ENCODE measurements at regions not wholly inside any gene's neighbourhood (a gene's known extent, or its start where the extent isn't known, plus 50 kb on each side); places are given as distances from the start of the nearest gene placed in this dataset.

DNA sequence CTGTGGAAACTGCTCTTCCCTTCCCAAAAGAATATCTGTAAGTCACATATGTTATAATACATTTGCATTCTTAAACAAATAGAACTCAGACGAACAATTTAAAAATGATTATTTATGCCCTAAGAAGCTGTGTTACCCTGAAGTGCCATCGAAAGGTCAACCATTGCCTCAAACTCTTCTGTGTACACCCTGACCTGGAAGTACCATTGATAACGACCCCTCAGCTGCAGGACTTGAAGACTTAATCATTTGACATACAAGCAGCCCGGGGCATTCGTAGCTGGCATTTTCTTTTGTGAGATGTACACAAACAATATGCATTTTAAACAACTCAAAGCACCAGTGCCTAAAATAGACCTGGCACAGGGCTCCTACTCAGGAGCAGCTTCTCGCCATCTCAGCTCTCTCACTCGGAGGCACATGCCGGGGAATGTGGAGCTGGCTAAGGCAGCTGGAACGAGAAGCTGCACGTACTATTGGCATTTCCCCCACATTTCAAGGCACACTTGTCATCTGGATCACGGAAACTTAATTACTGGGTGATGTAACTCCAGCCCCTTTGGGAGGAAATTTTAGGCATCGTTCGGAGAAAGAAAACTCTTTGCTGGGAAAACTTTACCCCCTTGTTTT lies 170.0 kb upstream of the GALNT5 start:
- H3K4me3 ChIP-seq (ENCODE audit: insufficient read depth in 1 of 2, low read depth in 1 of 2, low read length in 2 of 2) = no peak overlapping the region
- no peak overlapping the region for H2BK12ac ChIP-seq (ENCODE audit: low read length in 2 of 2)
- no peak overlapping the region for H3K18ac ChIP-seq (ENCODE audit: low read depth in 1 of 2, low read length in 2 of 2)
- H4K91ac ChIP-seq (ENCODE audit: low read length) = no peak overlapping the region
- no peak overlapping the region for H3K14ac ChIP-seq (ENCODE audit: low read length in 2 of 2)
- no peak overlapping the region for H2AFZ ChIP-seq (ENCODE audit: low read depth, low read length)
- H3K23ac ChIP-seq (ENCODE audit: low read length in 2 of 2) = no peak overlapping the region
- H2BK15ac ChIP-seq (ENCODE audit: low read depth, poor library complexity, severe bottlenecking) = no peak overlapping the region
- H3K4me2 ChIP-seq (ENCODE audit: low read length, poor library complexity, severe bottlenecking) = no peak overlapping the region
- H3K27me3 ChIP-seq (ENCODE audit: control insufficient read depth in 1 of 2, insufficient read depth in 1 of 2, low read length in 2 of 2) = no peaks in the 10 kb centered on the region
- no peak for DNase-seq
- no peaks in the 10 kb centered on the region for H3K9me3 ChIP-seq (ENCODE audit: control insufficient read depth, low read length)
- no peak overlapping the region for H2BK120ac ChIP-seq (ENCODE audit: low read depth, low read length)
- no peak overlapping the region for H2AK5ac ChIP-seq (ENCODE audit: low read length, severe bottlenecking)
- peak overlapping the region; percentile 72 for H3K9ac ChIP-seq (ENCODE audit: low read length)
- H4K8ac ChIP-seq (ENCODE audit: low read length) = no peak overlapping the region
- no peak overlapping the region for H2BK5ac ChIP-seq (ENCODE audit: low read depth, low read length, poor library complexity, severe bottlenecking)
- H3K27ac ChIP-seq (ENCODE audit: low read length, poor library complexity, severe bottlenecking) = no peak overlapping the region
- no peaks in the 10 kb centered on the region for H3K79me1 ChIP-seq (replicated peaks; ENCODE audit: low read length, poor library complexity, severe bottlenecking)
- no peaks in the 10 kb centered on the region for H3K4me1 ChIP-seq (ENCODE audit: control insufficient read depth, insufficient read depth, low read depth, low read length)
- no peaks in the 10 kb centered on the region for H3K36me3 ChIP-seq (ENCODE audit: control insufficient read depth in 1 of 2, insufficient read depth in 2 of 2, low read depth in 1 of 2, low read length in 2 of 2)
- WGBS = 83% methylated on average over 13 of the region's 13 CpGs
- no peak overlapping the region for H3K4ac ChIP-seq (ENCODE audit: low read depth in 1 of 2, low read length in 2 of 2)

DNA sequence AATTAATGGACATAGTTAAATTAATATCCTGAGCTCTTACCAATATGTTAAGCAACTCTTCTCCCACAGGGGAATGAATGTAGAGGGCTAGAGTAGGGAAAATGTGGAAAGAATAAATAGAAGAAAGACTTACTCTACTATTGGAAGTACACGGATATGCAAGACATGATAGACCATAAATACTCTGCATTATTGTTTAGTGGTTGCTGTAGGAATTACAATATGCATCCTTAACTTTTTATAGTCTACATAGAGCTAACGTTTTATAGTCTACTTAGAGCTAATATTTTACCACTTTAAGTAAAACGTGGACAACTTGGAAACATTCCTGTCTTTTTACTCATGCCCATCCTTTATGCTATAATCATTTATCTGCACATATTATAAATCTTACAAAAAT lies 163.8 kb upstream of the GALNT5 start:
- Histone ChIP-seq H3K36me3 (ENCODE audit: control insufficient read depth in 1 of 2, insufficient read depth in 2 of 2, low read depth in 1 of 2, low read length in 2 of 2) (no peaks in the 10 kb centered on the region), H3K9me3 (ENCODE audit: control insufficient read depth, low read length) (no peaks in the 10 kb centered on the region), H2BK15ac (ENCODE audit: low read depth, poor library complexity, severe bottlenecking) (no peak overlapping the region), H2BK12ac (ENCODE audit: low read length in 2 of 2) (no peak overlapping the region), H4K91ac (ENCODE audit: low read length) (no peak overlapping the region), H2BK120ac (ENCODE audit: low read depth, low read length) (no peak overlapping the region), H3K27ac (ENCODE audit: low read length, poor library complexity, severe bottlenecking) (no peak overlapping the region), H3K18ac (ENCODE audit: low read depth in 1 of 2, low read length in 2 of 2) (no peak overlapping the region), H2AFZ (ENCODE audit: low read depth, low read length) (no peak overlapping the region), H2AK5ac (ENCODE audit: low read length, severe bottlenecking) (no peak overlapping the region), H3K23ac (ENCODE audit: low read length in 2 of 2) (no peak overlapping the region), H3K27me3 (ENCODE audit: control insufficient read depth in 1 of 2, insufficient read depth in 1 of 2, low read length in 2 of 2) (no peaks in the 10 kb centered on the region), H3K4ac (ENCODE audit: low read depth in 1 of 2, low read length in 2 of 2) (no peak overlapping the region), H3K79me1 (replicated peaks; ENCODE audit: low read length, poor library complexity, severe bottlenecking) (no peaks in the 10 kb centered on the region), H3K4me2 (ENCODE audit: low read length, poor library complexity, severe bottlenecking) (no peak overlapping the region), H2BK5ac (ENCODE audit: low read depth, low read length, poor library complexity, severe bottlenecking) (no peak overlapping the region), H4K8ac (ENCODE audit: low read length) (no peak overlapping the region), H3K4me1 (ENCODE audit: control insufficient read depth, insufficient read depth, low read depth, low read length) (no peaks in the 10 kb centered on the region), H3K9ac (ENCODE audit: low read length) (no peak overlapping the region), H3K14ac (ENCODE audit: low read length in 2 of 2) (no peak overlapping the region), H3K4me3 (ENCODE audit: insufficient read depth in 1 of 2, low read depth in 1 of 2, low read length in 2 of 2) (no peak overlapping the region)
- WGBS = no CpG with 5 or more reads among the region's 3 CpGs
- DNase-seq = no peak

GRCh38 chr2:157105372-157105771 lies 152.1 kb upstream of the GALNT5 start:
- Histone ChIP-seq H3K27me3 (ENCODE audit: control insufficient read depth in 1 of 2, insufficient read depth in 1 of 2, low read length in 2 of 2) (no peaks in the 10 kb centered on the region), H3K14ac (ENCODE audit: low read length in 2 of 2) (no peak overlapping the region), H3K4me3 (ENCODE audit: insufficient read depth in 1 of 2, low read depth in 1 of 2, low read length in 2 of 2) (no peak overlapping the region), H2AFZ (ENCODE audit: low read depth, low read length) (no peak overlapping the region), H3K36me3 (ENCODE audit: control insufficient read depth in 1 of 2, insufficient read depth in 2 of 2, low read depth in 1 of 2, low read length in 2 of 2) (no peaks in the 10 kb centered on the region), H3K79me1 (replicated peaks; ENCODE audit: low read length, poor library complexity, severe bottlenecking) (no peaks in the 10 kb centered on the region), H2BK12ac (ENCODE audit: low read length in 2 of 2) (no peak overlapping the region), H3K4me1 (ENCODE audit: control insufficient read depth, insufficient read depth, low read depth, low read length) (peaks cover 4% of the 10 kb centered on the region), H3K4ac (ENCODE audit: low read depth in 1 of 2, low read length in 2 of 2) (no peak overlapping the region), H2BK120ac (ENCODE audit: low read depth, low read length) (no peak overlapping the region), H3K9ac (ENCODE audit: low read length) (no peak overlapping the region), H3K4me2 (ENCODE audit: low read length, poor library complexity, severe bottlenecking) (no peak overlapping the region), H4K8ac (ENCODE audit: low read length) (no peak overlapping the region), H4K91ac (ENCODE audit: low read length) (no peak overlapping the region), H2BK5ac (ENCODE audit: low read depth, low read length, poor library complexity, severe bottlenecking) (no peak overlapping the region), H3K18ac (ENCODE audit: low read depth in 1 of 2, low read length in 2 of 2) (no peak overlapping the region), H3K9me3 (ENCODE audit: control insufficient read depth, low read length) (peaks cover 19% of the 10 kb centered on the region), H2BK15ac (ENCODE audit: low read depth, poor library complexity, severe bottlenecking) (no peak overlapping the region), H2AK5ac (ENCODE audit: low read length, severe bottlenecking) (no peak overlapping the region), H3K27ac (ENCODE audit: low read length, poor library complexity, severe bottlenecking) (no peak overlapping the region), H3K23ac (ENCODE audit: low read length in 2 of 2) (no peak overlapping the region)
- WGBS = no CpG with 5 or more reads among the region's 1 CpG
- no peak for DNase-seq

DNA sequence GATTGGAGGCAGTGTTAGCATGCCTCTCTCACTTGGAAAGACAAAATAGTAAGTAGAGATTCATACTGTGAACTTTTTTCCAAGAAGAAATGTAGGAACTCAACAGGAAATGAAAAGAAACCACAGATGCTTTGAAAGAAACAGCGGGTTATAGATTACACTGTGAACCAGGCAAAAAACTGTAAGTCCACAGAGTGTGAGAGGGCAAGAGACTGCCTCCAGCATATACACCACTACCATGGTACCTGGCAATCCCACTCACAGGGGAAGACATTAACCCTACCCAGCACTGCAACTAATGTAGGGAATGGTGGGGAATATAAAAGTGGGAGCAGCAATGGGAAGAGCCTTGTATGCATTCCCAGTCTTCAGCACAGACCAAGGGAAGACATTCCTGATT lies 150.6 kb upstream of the GALNT5 start:
- Histone ChIP-seq H2BK120ac (ENCODE audit: low read depth, low read length) (no peak overlapping the region), H2AK5ac (ENCODE audit: low read length, severe bottlenecking) (peak overlapping the region; percentile 78), H3K14ac (ENCODE audit: low read length in 2 of 2) (no peak overlapping the region), H3K27ac (ENCODE audit: low read length, poor library complexity, severe bottlenecking) (peak overlapping the region; percentile 88), H4K8ac (ENCODE audit: low read length) (no peak overlapping the region), H2BK15ac (ENCODE audit: low read depth, poor library complexity, severe bottlenecking) (no peak overlapping the region), H3K23ac (ENCODE audit: low read length in 2 of 2) (no peak overlapping the region), H3K9ac (ENCODE audit: low read length) (no peak overlapping the region), H3K36me3 (ENCODE audit: control insufficient read depth in 1 of 2, insufficient read depth in 2 of 2, low read depth in 1 of 2, low read length in 2 of 2) (no peaks in the 10 kb centered on the region), H2BK12ac (ENCODE audit: low read length in 2 of 2) (no peak overlapping the region), H3K27me3 (ENCODE audit: control insufficient read depth in 1 of 2, insufficient read depth in 1 of 2, low read length in 2 of 2) (no peaks in the 10 kb centered on the region), H3K4ac (ENCODE audit: low read depth in 1 of 2, low read length in 2 of 2) (no peak overlapping the region), H2AFZ (ENCODE audit: low read depth, low read length) (no peak overlapping the region), H3K4me1 (ENCODE audit: control insufficient read depth, insufficient read depth, low read depth, low read length) (peaks cover 4% of the 10 kb centered on the region), H3K18ac (ENCODE audit: low read depth in 1 of 2, low read length in 2 of 2) (no peak overlapping the region), H3K79me1 (replicated peaks; ENCODE audit: low read length, poor library complexity, severe bottlenecking) (no peaks in the 10 kb centered on the region), H3K4me2 (ENCODE audit: low read length, poor library complexity, severe bottlenecking) (no peak overlapping the region), H2BK5ac (ENCODE audit: low read depth, low read length, poor library complexity, severe bottlenecking) (peak overlapping the region; percentile 54), H3K4me3 (ENCODE audit: insufficient read depth in 1 of 2, low read depth in 1 of 2, low read length in 2 of 2) (no peak overlapping the region), H3K9me3 (ENCODE audit: control insufficient read depth, low read length) (peaks cover 23% of the 10 kb centered on the region), H4K91ac (ENCODE audit: low read length) (no peak overlapping the region)
- 88% methylated on average over 1 of the region's 1 CpG for WGBS
- DNase-seq = no peak
